ENCODE measurements at regions not wholly inside any gene's neighbourhood (a gene's known extent, or its start where the extent isn't known, plus 50 kb on each side); places are given as distances from the start of the nearest gene placed in this dataset.

- H3K79me2 ChIP-seq (ENCODE audit: insufficient read depth, low read depth), result no peaks in the 10 kb centered on the region
- no peak overlapping the region for H3K9ac ChIP-seq
- H3K27ac ChIP-seq, result no peak overlapping the region
- no peaks in the 10 kb centered on the region for H3K4me1 ChIP-seq (ENCODE audit: low read depth, poor library complexity, severe bottlenecking)
- H2AFZ ChIP-seq (ENCODE audit: low read depth), result no peak overlapping the region
- no peaks in the 10 kb centered on the region for H3K36me3 ChIP-seq (ENCODE audit: insufficient read depth)
- no peak overlapping the region for H3K4me3 ChIP-seq (IDR thresholded peaks at IDR 0.05; ENCODE audit: insufficient read depth, low read depth, low read length)
- no peak overlapping the region for H3K4me2 ChIP-seq
- no peak for TF ChIP-seq CTCF (conservative IDR thresholded peaks at IDR 0.05; ENCODE audit: low read depth, low read length)
- no peaks in the 10 kb centered on the region for H4K20me1 ChIP-seq (ENCODE audit: insufficient read depth)
- no peaks in the 10 kb centered on the region for H3K27me3 ChIP-seq (ENCODE audit: insufficient read depth, low read depth)
Observed at GRCh38 chr2:163462993-163463392, 272.8 kb downstream of the FIGN start.

- Histone ChIP-seq H3K9ac (no peak overlapping the region), H3K27me3 (ENCODE audit: insufficient read depth, low read depth) (no peaks in the 10 kb centered on the region)
- no peak for TF ChIP-seq CTCF (conservative IDR thresholded peaks at IDR 0.05; ENCODE audit: low read depth, low read length)
Observed at GRCh38 chr2:163459986-163460385, 275.8 kb downstream of the FIGN start.

GRCh38 chr2:163456953-163457743 is 278.7 kb downstream of the FIGN start:
- Histone ChIP-seq H3K4me2 (no peak overlapping the region), H3K79me2 (ENCODE audit: insufficient read depth, low read depth) (no peaks in the 10 kb centered on the region), H4K20me1 (ENCODE audit: insufficient read depth) (no peaks in the 10 kb centered on the region), H3K4me3 (IDR thresholded peaks at IDR 0.05; ENCODE audit: insufficient read depth, low read depth, low read length) (no peak overlapping the region), H3K36me3 (ENCODE audit: insufficient read depth) (no peaks in the 10 kb centered on the region), H2AFZ (ENCODE audit: low read depth) (no peak overlapping the region), H3K27me3 (ENCODE audit: insufficient read depth, low read depth) (no peaks in the 10 kb centered on the region), H3K9ac (no peak overlapping the region), H3K27ac (no peak overlapping the region), H3K4me1 (ENCODE audit: low read depth, poor library complexity, severe bottlenecking) (no peaks in the 10 kb centered on the region)
- no peak for TF ChIP-seq CTCF (conservative IDR thresholded peaks at IDR 0.05; ENCODE audit: low read depth, low read length)

More at GRCh38 chr2:163459986-163460385, 275.8 kb downstream of the FIGN start:
- Histone ChIP-seq H3K4me1 (ENCODE audit: low read depth, poor library complexity, severe bottlenecking) (no peaks in the 10 kb centered on the region), H3K4me2 (no peak overlapping the region), H2AFZ (ENCODE audit: low read depth) (no peak overlapping the region; the same call in 1 of the 2 replicates), H3K27ac (no peak overlapping the region), H3K36me3 (ENCODE audit: insufficient read depth) (no peaks in the 10 kb centered on the region), H4K20me1 (ENCODE audit: insufficient read depth) (no peaks in the 10 kb centered on the region), H3K79me2 (ENCODE audit: insufficient read depth, low read depth) (no peaks in the 10 kb centered on the region), H3K4me3 (IDR thresholded peaks at IDR 0.05; ENCODE audit: insufficient read depth, low read depth, low read length) (no peak overlapping the region)

GRCh38 chr2:163455815-163456214 is 280.0 kb downstream of the FIGN start:
- no peak overlapping the region for H2AFZ ChIP-seq (ENCODE audit: low read depth)
- H3K4me1 ChIP-seq (ENCODE audit: low read depth, poor library complexity, severe bottlenecking), result no peaks in the 10 kb centered on the region
- H3K36me3 ChIP-seq (ENCODE audit: insufficient read depth), result no peaks in the 10 kb centered on the region
- H3K4me2 ChIP-seq, result no peak overlapping the region
- H4K20me1 ChIP-seq (ENCODE audit: insufficient read depth), result no peaks in the 10 kb centered on the region
- H3K79me2 ChIP-seq (ENCODE audit: insufficient read depth, low read depth), result no peaks in the 10 kb centered on the region
- H3K27me3 ChIP-seq (ENCODE audit: insufficient read depth, low read depth), result no peaks in the 10 kb centered on the region
- no peak overlapping the region for H3K9ac ChIP-seq
- H3K4me3 ChIP-seq (IDR thresholded peaks at IDR 0.05; ENCODE audit: insufficient read depth, low read depth, low read length), result no peak overlapping the region
- no peak for TF ChIP-seq CTCF (conservative IDR thresholded peaks at IDR 0.05; ENCODE audit: low read depth, low read length)
- H3K27ac ChIP-seq, result no peak overlapping the region
